Common myeloid progenitor, CD34-positive (primary cell): ENCODE measurements at regions not wholly inside any gene's neighbourhood (a gene's known extent, or its start where the extent isn't known, plus 50 kb on each side); places are given as distances from the start of the nearest gene placed in this dataset.
"Not testable (repeated sequence)": the region's sequence is repeated elsewhere in the genome, so short reads cannot be mapped to it uniquely, and the experiment has no call there.

Experiments used
- CTCF ChIA-PET: fragments of 350-600 bp; sonication (Branson Sonifier 250); formaldehyde crosslinking; loops from one replicate; lab custom pipeline; 2021; ENCODE audit warnings: antibody characterized with exemption; lab: Charles Lee
- POLR2A ChIA-PET: fragments of 350-600 bp; sonication (Branson Sonifier 250); formaldehyde crosslinking; loops from one replicate; lab custom pipeline; 2021; ENCODE audit warnings: antibody characterized with exemption; lab: Charles Lee
- DNase-seq, 3 donors: peaks; one replicate each; pipeline versions ENCODE4 v3.0.0 to v3.0.0-alpha.2; 2013
- H3K27ac ChIP-seq, 2 experiments: 1 replicate in 1 of 2; 2 replicates in 1 of 2; pipeline ENCODE4 v1.7.0; 2013; ENCODE audit warnings: inconsistent platforms in 2 of 2, low read length in 2 of 2, mild to moderate bottlenecking in 2 of 2, low read depth in 1 of 2, moderate library complexity in 1 of 2; ENCODE audit not compliant: severe bottlenecking in 2 of 2, insufficient read depth in 1 of 2, poor library complexity in 1 of 2
- H3K27me3 ChIP-seq, 5 experiments: replicated peaks in 2 of 5; 1 replicate in 3 of 5; 2 replicates in 2 of 5; pipeline versions ENCODE4 v1.6.1 to v1.7.0; 2013; ENCODE audit warnings: low read length in 4 of 5, mild to moderate bottlenecking in 2 of 5, moderate library complexity in 2 of 5, inconsistent platforms in 1 of 5; ENCODE audit not compliant: insufficient read depth in 5 of 5, control insufficient read depth in 4 of 5
- H3K36me3 ChIP-seq, 4 experiments: 1 replicate in 2 of 4; 2 replicates in 2 of 4; pipeline versions ENCODE4 v1.6.1 to v1.7.0; 2013; ENCODE audit warnings: low read length in 3 of 4, control low read depth in 1 of 4, mild to moderate bottlenecking in 1 of 4; ENCODE audit not compliant: control insufficient read depth in 4 of 4, insufficient read depth in 4 of 4
- H3K4me1 ChIP-seq, 4 experiments: 1 replicate in 3 of 4; 2 replicates in 1 of 4; pipeline versions ENCODE4 v1.6.1 to v1.7.1; 2013; ENCODE audit warnings: low read length in 3 of 4, mild to moderate bottlenecking in 3 of 4, control low read depth in 1 of 4, inconsistent platforms in 1 of 4, moderate library complexity in 1 of 4; ENCODE audit not compliant: control insufficient read depth in 4 of 4, insufficient read depth in 4 of 4; ENCODE audit errors: control extremely low read depth in 1 of 4
- H3K4me3 ChIP-seq, 7 experiments: 1 replicate in 4 of 7; 2 replicates in 3 of 7; pipeline versions ENCODE4 v1.5.1 to v1.7.0; 2013; ENCODE audit warnings: mild to moderate bottlenecking in 7 of 7, low read length in 6 of 7, moderate library complexity in 6 of 7, inconsistent platforms in 2 of 7, low read depth in 2 of 7, control low read depth in 1 of 7; ENCODE audit not compliant: insufficient read depth in 4 of 7, control insufficient read depth in 1 of 7; ENCODE audit errors: extremely low read depth in 1 of 7
- H3K9me3 ChIP-seq, 5 experiments: 1 replicate in 4 of 5; 2 replicates in 1 of 5; pipeline versions ENCODE4 v1.6.1 to v1.7.1; 2013; ENCODE audit warnings: low read length in 4 of 5, mild to moderate bottlenecking in 2 of 5, inconsistent platforms in 1 of 5, low read depth in 1 of 5, moderate library complexity in 1 of 5; ENCODE audit not compliant: control insufficient read depth in 4 of 5, insufficient read depth in 2 of 5; ENCODE audit errors: control extremely low read depth in 1 of 5
- WGBS: methylation state at CpG from one replicate; pipeline ENCODE4 v1.1.5; 2013; ENCODE audit not compliant: insufficient coverage; 5-methylcytosine and 5-hydroxymethylcytosine counted together

DNA sequence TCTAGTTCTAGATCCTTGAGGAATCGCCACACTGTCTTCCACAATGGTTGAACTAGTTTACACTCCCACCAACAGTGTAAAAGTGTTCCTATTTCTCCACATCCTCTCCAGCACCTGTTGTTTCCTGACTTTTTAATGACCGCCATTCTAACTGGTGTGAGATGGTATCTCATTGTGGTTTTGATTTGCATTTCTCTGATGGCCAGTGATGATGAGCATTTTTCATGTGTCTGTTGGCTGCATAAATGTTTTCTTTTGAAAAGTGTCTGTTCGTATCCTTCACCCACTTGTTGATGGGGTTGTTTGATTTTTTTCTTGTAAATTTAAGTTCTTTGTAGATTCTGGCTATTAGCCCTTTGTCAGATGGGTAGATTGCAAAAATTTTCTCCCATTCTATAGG lies 79.2 kb downstream of the SLC41A2 start:
- DNase-seq, H3K36me3 ChIP-seq, H3K27ac ChIP-seq, H3K9me3 ChIP-seq, POLR2A ChIA-PET, H3K27me3 ChIP-seq, H3K4me1 ChIP-seq, H3K4me3 ChIP-seq: not testable (repeated sequence)
- no CpG with 5 or more reads among the region's 3 CpGs for WGBS
- CTCF ChIA-PET, result interaction anchor here (4.3 kb wide), 1 partner anchor 497 kb away, joined by 31 read pairs; no protein-coding TSS in a partner anchor

DNA sequence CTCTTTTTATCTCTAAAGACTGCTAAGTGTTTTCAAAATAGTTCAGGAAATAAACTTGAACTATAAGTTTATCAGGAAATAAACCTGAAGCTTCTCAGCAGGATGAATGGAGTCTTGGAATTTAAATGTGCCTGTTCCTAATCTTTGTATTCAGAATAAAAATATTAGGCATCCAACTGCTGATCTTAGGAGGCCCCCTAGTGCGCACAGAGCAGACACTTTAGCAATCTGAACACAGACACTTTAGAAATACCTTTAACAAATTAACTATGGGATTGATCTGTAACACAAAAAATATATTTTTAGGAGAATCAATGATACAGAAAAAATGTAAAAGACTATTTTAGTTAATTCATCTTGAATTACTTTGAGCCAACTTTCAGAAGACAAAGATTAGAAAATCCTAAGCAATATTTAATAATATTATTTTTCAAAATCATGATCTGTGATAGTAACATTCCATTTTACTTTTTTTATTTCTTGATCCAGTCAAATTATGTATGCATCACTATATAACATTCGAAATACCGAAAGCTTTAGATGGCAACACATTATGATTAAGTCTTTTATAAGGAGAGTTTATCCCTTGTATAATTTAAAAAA lies 80.9 kb downstream of the SLC41A2 start:
- peaks cover 0 to 2% (median 0%) of the 10 kb centered on the region in 5 experiments for H3K9me3 ChIP-seq
- WGBS, result no CpG with 5 or more reads among the region's 3 CpGs
- peaks cover 0 to 5% (median 0%) of the 10 kb centered on the region in 4 experiments for H3K4me1 ChIP-seq
- no peak overlapping the region for H3K27ac ChIP-seq
- no peaks in the 10 kb centered on the region for H3K27me3 ChIP-seq
- peak; percentile 45 to 64 (median 61) for DNase-seq
- no peaks in the 10 kb centered on the region for H3K36me3 ChIP-seq
- ChIA-PET CTCF (interaction anchor here (0.6 to 4.3 kb wide), 6 partner anchors 11 to 495 kb away, joined by 3 to 31 read pairs (median 4); no protein-coding TSS in a partner anchor), POLR2A (no interaction called here)
- H3K4me3 ChIP-seq, result no peak overlapping the region

DNA sequence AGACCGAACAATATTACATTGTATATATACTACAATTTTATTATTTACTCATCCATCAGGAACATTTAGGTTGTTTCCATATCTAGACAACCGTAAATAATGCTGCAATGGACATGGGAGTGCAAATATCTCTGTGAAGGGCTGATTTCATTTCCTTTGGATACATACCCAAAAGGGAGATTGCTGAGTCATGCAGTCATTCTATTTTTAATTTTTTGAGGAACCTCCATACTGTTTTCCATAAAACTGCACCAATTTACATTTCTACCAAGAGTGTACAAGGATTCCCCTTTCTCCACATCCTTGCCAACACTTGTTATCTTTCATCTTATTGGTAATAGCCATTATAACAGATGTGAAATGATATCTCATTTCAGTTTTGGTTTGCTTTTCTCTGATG lies 84.7 kb downstream of the SLC41A2 start:
- Histone ChIP-seq H3K27ac (no peak overlapping the region), H3K9me3 (peaks cover 0 to 2% (median 0%) of the 10 kb centered on the region in 5 experiments), H3K36me3 (no peaks in the 10 kb centered on the region), H3K4me1 (peaks cover 0 to 5% (median 0%) of the 10 kb centered on the region in 4 experiments), H3K27me3 (no peaks in the 10 kb centered on the region), H3K4me3 (no peak overlapping the region)
- ChIA-PET POLR2A (no interaction called here), CTCF (no interaction called here)
- peak in 2 of 3 donors; percentile 47 to 57 for DNase-seq
- WGBS, result no CpG with 5 or more reads among the region's 2 CpGs

DNA sequence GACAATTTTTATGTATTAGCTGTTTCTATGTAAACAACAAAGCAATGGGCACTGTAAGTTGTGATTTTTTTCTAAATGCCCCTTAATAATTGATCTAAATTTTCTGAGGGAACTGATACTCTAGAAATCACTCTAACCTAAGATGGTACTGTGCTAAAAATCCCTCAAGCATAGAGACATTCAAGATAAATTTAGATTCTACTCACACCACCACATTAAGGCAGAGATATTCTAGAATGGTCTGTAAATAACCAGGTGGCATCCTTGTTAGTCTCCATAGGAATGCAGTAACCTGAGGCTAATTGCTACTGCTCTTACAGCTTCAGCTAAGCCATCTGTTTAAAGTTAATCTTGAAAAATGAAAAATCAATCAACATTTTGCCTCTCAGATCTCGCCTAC lies 87.3 kb downstream of the SLC41A2 start:
- ChIA-PET POLR2A (no interaction called here), CTCF (interaction anchor here (1.1 kb wide), 1 partner anchor 17 kb away, joined by 4 read pairs; no protein-coding TSS in a partner anchor)
- H3K9me3 ChIP-seq, result peaks cover 0 to 2% (median 0%) of the 10 kb centered on the region in 5 experiments
- H3K27ac ChIP-seq, result no peak overlapping the region
- H3K4me1 ChIP-seq, result peaks cover 0 to 6% (median under 1%) of the 10 kb centered on the region in 4 experiments
- H3K4me3 ChIP-seq, result no peak overlapping the region
- no peaks in the 10 kb centered on the region for H3K36me3 ChIP-seq
- no CpG with 5 or more reads among the region's 1 CpG for WGBS
- no peaks in the 10 kb centered on the region for H3K27me3 ChIP-seq
- DNase-seq, result no peak

DNA sequence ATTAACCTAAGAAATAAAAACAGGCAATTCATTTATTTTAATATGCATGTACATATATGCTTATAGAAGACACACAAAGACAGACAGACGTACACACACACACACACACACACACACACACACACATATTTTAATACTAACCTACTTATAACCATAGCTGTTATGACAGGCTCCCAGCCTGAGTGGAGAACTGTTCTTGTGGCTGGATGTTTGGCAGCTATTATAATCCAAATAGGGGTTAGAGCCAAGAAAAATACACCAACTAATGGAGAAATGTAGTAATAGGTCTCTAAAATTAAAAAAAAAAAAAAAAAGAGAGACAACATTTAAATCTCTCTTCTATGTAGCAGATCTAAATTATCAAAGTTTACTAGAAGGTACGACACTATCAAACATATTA lies 91.8 kb downstream of the SLC41A2 start:
- Histone ChIP-seq H3K27me3 (no peaks in the 10 kb centered on the region), H3K9me3 (no peaks in the 10 kb centered on the region), H3K27ac (no peak overlapping the region), H3K4me3 (no peak overlapping the region), H3K36me3 (no peaks in the 10 kb centered on the region), H3K4me1 (peaks cover 0 to 21% (median 9%) of the 10 kb centered on the region in 4 experiments)
- POLR2A ChIA-PET, result no interaction called here
- no peak for DNase-seq
- CTCF ChIA-PET, result interaction anchor here (1.9 kb wide), 1 partner anchor 10 kb away, joined by 5 read pairs; no protein-coding TSS in a partner anchor
- WGBS, result no CpG with 5 or more reads among the region's 2 CpGs

DNA sequence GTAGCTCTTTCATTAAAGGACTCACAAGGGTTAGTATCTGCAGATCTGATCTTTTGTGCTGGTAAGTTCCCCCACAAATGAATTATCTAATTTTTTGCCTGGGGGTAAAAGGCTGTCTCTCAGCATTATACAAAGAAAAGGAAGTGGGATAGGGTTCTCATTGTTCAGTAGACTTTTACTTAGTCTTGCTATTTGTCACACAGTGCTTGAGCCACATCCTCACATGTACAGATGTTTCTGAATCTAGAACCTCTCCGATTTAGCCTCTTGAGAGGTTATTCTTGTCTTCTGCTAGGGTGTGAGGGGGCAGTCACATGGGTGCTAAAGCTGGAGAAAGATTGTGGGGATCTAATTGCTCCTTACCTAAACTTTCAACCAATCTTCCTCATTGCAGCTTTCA lies 93.0 kb downstream of the SLC41A2 start:
- WGBS, result no CpG with 5 or more reads among the region's 1 CpG
- no peak overlapping the region for H3K27ac ChIP-seq
- peak in 2 of 3 donors; percentile 24 to 44 for DNase-seq
- POLR2A ChIA-PET, result no interaction called here
- CTCF ChIA-PET, result interaction anchor here (1.2 to 2.3 kb wide), 4 partner anchors 9 to 483 kb away, joined by 3 to 7 read pairs (median 6); no protein-coding TSS in a partner anchor
- no peaks in the 10 kb centered on the region for H3K9me3 ChIP-seq
- no peaks in the 10 kb centered on the region for H3K36me3 ChIP-seq
- no peaks in the 10 kb centered on the region for H3K27me3 ChIP-seq
- H3K4me3 ChIP-seq, result no peak overlapping the region
- H3K4me1 ChIP-seq, result peaks cover 0 to 21% (median 9%) of the 10 kb centered on the region in 4 experiments

DNA sequence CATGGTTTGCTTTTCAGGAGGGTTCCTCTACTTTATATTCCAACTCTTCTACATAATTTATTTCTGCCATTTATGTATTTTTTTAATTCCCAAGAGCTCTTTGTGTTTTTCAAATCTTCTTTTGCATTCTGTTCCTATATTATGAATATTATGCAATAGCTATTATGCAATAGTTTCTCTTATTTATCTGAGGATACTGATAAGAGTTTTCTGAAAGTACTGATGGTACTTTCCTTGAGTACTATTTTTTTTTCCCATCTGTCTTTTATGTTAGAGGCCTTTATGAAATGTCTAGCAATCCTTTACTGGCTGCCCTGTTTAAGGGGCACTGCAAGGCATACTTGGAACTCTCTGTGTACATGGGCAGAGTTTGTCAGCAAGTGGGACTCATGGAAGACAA lies 93.4 kb downstream of the SLC41A2 start:
- no peaks in the 10 kb centered on the region for H3K9me3 ChIP-seq
- ChIA-PET CTCF (interaction anchor here (1.2 to 2.3 kb wide), 4 partner anchors 8 to 483 kb away, joined by 3 to 7 read pairs (median 6); no protein-coding TSS in a partner anchor), POLR2A (interaction anchor here (0.6 kb wide), 1 partner anchor 10 kb away, joined by 3 read pairs; no protein-coding TSS in a partner anchor)
- no peak for DNase-seq
- peaks cover 0 to 21% (median 9%) of the 10 kb centered on the region in 4 experiments for H3K4me1 ChIP-seq
- no peaks in the 10 kb centered on the region for H3K36me3 ChIP-seq
- H3K27me3 ChIP-seq, result no peaks in the 10 kb centered on the region
- no peak overlapping the region for H3K4me3 ChIP-seq
- H3K27ac ChIP-seq, result no peak overlapping the region
